Mesothelial cell of epicardium (in vitro differentiated cells): ENCODE measurements at regions not wholly inside any gene's neighbourhood (a gene's known extent, or its start where the extent isn't known, plus 50 kb on each side); places are given as distances from the start of the nearest gene placed in this dataset.
A peak's percentile ranks its signal among the peaks of the same experiment; 100 is the strongest.
"Not testable (repeated sequence)": the region's sequence is repeated elsewhere in the genome, so short reads cannot be mapped to it uniquely, and the experiment has no call there.

ENCODE experiments used
- DNase-seq, 2 experiments: peaks; one replicate each; pipeline ENCODE4 v3.0.0; 2021; ENCODE audit warnings: low spot score in 2 of 2; ENCODE audit not compliant: unreplicated experiment in 2 of 2
- H3K27ac Mint-ChIP-seq: 2 replicates; pipeline ENCODE4 v1.8.0; 2021; ENCODE audit warnings: mixed read lengths
- H3K27me3 Mint-ChIP-seq: 2 replicates; pipeline ENCODE4 v1.8.0; 2021; ENCODE audit warnings: low read depth, mixed read lengths
- H3K36me3 Mint-ChIP-seq: 2 replicates; pipeline ENCODE4 v1.8.0; 2021; ENCODE audit warnings: mixed read lengths
- H3K4me1 Mint-ChIP-seq: 2 replicates; pipeline ENCODE4 v1.8.0; 2021; ENCODE audit warnings: mixed read lengths
- H3K4me3 Mint-ChIP-seq: 2 replicates; pipeline ENCODE4 v1.8.0; 2021; ENCODE audit warnings: mild to moderate bottlenecking, moderate library complexity, mixed read lengths
- H3K9me3 Mint-ChIP-seq: 2 replicates; pipeline ENCODE4 v1.8.0; 2021; ENCODE audit warnings: mixed read lengths
- CTCF ChIP-seq: fragments of 200-600 bp; sonication (generic); IDR thresholded peaks from one replicate; pipeline ENCODE4 v1.5.0; 2021; ENCODE audit warnings: antibody characterized with exemption; ENCODE audit not compliant: unreplicated experiment

GRCh38 chr6:141056945-141057625, 1075.6 kb upstream of the GJE1 start:
- H3K36me3 Mint-ChIP-seq, result no peaks in the 10 kb centered on the region
- peak overlapping the region; percentile 2 for H3K27ac Mint-ChIP-seq
- no peak for TF ChIP-seq CTCF
- H3K4me1 Mint-ChIP-seq, result peaks cover 15% of the 10 kb centered on the region
- H3K27me3 Mint-ChIP-seq, result no peaks in the 10 kb centered on the region
- H3K4me3 Mint-ChIP-seq, result no peak overlapping the region
- H3K9me3 Mint-ChIP-seq, result peaks cover 3% of the 10 kb centered on the region
- DNase-seq, result no peak

- DNase-seq, result no peak
- Mint-ChIP-seq H3K4me1 (peaks cover 17% of the 10 kb centered on the region), H3K9me3 (peaks cover 11% of the 10 kb centered on the region), H3K4me3 (no peak overlapping the region), H3K27ac (peak overlapping the region; percentile 44), H3K36me3 (no peaks in the 10 kb centered on the region), H3K27me3 (no peaks in the 10 kb centered on the region)
- no peak for TF ChIP-seq CTCF
Measured at GRCh38 chr6:141050471-141050870, 1082.3 kb upstream of the GJE1 start.

- no peak for DNase-seq
- peaks cover 17% of the 10 kb centered on the region for H3K4me1 Mint-ChIP-seq
- H3K4me3 Mint-ChIP-seq, result no peak overlapping the region
- TF ChIP-seq CTCF, result no peak
- H3K27ac Mint-ChIP-seq, result no peak overlapping the region
- H3K27me3 Mint-ChIP-seq, result no peaks in the 10 kb centered on the region
- peaks cover 23% of the 10 kb centered on the region for H3K9me3 Mint-ChIP-seq
- no peaks in the 10 kb centered on the region for H3K36me3 Mint-ChIP-seq
Measured at GRCh38 chr6:141048451-141048850, 1084.3 kb upstream of the GJE1 start.

- not testable (repeated sequence) for DNase-seq
Measured at GRCh38 chr6:141046496-141046895, 1086.2 kb upstream of the GJE1 start.

GRCh38 chr6:141041596-141042087, 1091.1 kb upstream of the GJE1 start:
- no peak for TF ChIP-seq CTCF
- Mint-ChIP-seq H3K27ac (no peak overlapping the region), H3K27me3 (no peaks in the 10 kb centered on the region), H3K4me1 (no peaks in the 10 kb centered on the region), H3K9me3 (peaks cover 35% of the 10 kb centered on the region), H3K4me3 (no peak overlapping the region), H3K36me3 (peaks cover 3% of the 10 kb centered on the region)
- no peak for DNase-seq

More at GRCh38 chr6:141046496-141046895, 1086.2 kb upstream of the GJE1 start:
- H3K4me1 Mint-ChIP-seq, result peaks cover 17% of the 10 kb centered on the region
- H3K4me3 Mint-ChIP-seq, H3K27ac Mint-ChIP-seq, H3K36me3 Mint-ChIP-seq, H3K27me3 Mint-ChIP-seq: not testable (repeated sequence)
- H3K9me3 Mint-ChIP-seq, result peaks cover 28% of the 10 kb centered on the region

GRCh38 chr6:141035312-141036200, 1097.2 kb upstream of the GJE1 start:
- no peak for TF ChIP-seq CTCF
- Mint-ChIP-seq H3K4me1 (no peaks in the 10 kb centered on the region), H3K27ac (no peak overlapping the region), H3K27me3 (no peaks in the 10 kb centered on the region), H3K9me3 (peaks cover 4% of the 10 kb centered on the region), H3K4me3 (no peak overlapping the region), H3K36me3 (no peaks in the 10 kb centered on the region)
- DNase-seq, result no peak
